Stomach (tissue), 4 donors: ENCODE measurements at regions not wholly inside any gene's neighbourhood (a gene's known extent, or its start where the extent isn't known, plus 50 kb on each side); places are given as distances from the start of the nearest gene placed in this dataset.

Experiments
- POLR2AphosphoS5 ChIP-seq, 3 donors: sonication (generic); formaldehyde crosslinking; IDR thresholded peaks; one replicate each; pipeline ENCODE4 v1.6.1; 2016; ENCODE audit warnings: antibody characterized with exemption in 3 of 3
- TF ChIP-seq, protein P1 (sequence below), 7 experiments: fragments of 450-650 bp in 4 of 7; fragments of 200-600 bp in 3 of 7; sonication (generic) in 3 of 7; IDR thresholded peaks; one replicate each; pipeline ENCODE4 v1.5.1; 2016 to 2019; ENCODE audit warnings: antibody characterized with exemption in 7 of 7, control low read depth in 2 of 7, mild to moderate bottlenecking in 1 of 7

DNA sequence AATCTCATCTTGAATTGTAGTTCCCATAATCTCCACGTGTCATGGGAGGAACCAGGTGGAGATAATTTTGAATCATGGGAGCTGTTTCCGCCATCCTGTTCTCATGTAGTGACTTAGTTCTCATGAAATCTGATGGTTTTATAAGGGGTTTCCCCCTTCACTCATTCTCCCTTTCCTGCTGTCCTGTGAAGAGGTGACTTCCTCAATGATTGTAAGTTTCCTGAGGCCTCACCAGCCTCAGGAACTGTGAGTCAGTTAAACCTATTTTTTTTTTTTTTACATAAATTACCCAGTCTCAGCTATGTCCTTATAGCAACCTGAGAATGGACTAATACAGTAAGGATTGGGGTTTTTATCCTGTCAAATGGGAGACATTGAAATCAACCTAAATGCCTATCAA lies 328.3 kb downstream of the TBC1D32 start:
- TF ChIP-seq, protein P1, sequence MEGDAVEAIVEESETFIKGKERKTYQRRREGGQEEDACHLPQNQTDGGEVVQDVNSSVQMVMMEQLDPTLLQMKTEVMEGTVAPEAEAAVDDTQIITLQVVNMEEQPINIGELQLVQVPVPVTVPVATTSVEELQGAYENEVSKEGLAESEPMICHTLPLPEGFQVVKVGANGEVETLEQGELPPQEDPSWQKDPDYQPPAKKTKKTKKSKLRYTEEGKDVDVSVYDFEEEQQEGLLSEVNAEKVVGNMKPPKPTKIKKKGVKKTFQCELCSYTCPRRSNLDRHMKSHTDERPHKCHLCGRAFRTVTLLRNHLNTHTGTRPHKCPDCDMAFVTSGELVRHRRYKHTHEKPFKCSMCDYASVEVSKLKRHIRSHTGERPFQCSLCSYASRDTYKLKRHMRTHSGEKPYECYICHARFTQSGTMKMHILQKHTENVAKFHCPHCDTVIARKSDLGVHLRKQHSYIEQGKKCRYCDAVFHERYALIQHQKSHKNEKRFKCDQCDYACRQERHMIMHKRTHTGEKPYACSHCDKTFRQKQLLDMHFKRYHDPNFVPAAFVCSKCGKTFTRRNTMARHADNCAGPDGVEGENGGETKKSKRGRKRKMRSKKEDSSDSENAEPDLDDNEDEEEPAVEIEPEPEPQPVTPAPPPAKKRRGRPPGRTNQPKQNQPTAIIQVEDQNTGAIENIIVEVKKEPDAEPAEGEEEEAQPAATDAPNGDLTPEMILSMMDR (IDR thresholded peaks at IDR 0.05), result no peak
- TF ChIP-seq POLR2AphosphoS5 (IDR thresholded peaks at IDR 0.05), result no peak
